ENCODE measurements at regions not wholly inside any gene's neighbourhood (a gene's known extent, or its start where the extent isn't known, plus 50 kb on each side); places are given as distances from the start of the nearest gene placed in this dataset.

DNA sequence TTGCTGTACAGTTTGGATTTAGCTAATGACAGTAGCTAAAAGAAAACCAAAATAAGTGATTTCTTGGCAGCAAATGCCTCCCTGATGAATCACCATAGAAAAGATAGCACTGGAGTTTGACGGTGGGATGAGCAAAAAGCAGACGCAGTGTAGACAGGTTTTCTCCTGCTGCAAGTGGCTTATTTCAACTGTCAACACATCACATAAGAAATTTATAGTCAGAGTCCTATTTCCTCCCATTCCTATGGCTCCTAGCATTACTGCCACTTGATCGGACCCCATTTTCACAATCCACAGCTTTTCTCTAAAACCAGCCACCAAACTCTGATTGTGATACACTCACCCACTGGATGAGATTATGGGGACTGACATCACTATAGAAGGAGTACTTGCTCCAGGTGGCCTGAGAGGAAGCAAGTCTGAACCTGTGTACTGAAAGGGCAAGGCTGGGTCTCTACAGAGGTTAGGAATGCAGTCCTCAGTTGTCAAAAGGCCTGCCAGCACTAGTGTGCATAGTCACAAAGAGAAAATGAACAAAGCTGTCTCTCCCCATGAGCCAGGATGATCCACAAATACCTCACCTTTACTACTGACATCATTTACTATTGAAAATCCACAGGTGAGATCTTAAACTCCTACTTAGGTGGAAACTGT is 359.8 kb downstream of the LTN1 start:
- in situ Hi-C loops (cut with MboI; ENCODE audit: low pct_ligation_motif_present in 1 of 4, low pct_unique_long_range_greater_than_20kb in 1 of 4, low sequenced_read_pairs in 3 of 4) (no loop called here), intact Hi-C loops (cut with DNase I; ENCODE audit: low total_unique reads) (no loop called here)
- Histone ChIP-seq H3K9me3 (no peaks in the 10 kb centered on the region), H3K4me3 (no peak overlapping the region), H3K27ac (peak overlapping the region; percentile 2 to 33 (median 6)), H3K27me3 (no peaks in the 10 kb centered on the region), H3K4me1 (peaks cover 0 to 6% (median 0%) of the 10 kb centered on the region in 4 donors), H3K36me3 (no peaks in the 10 kb centered on the region)
- WGBS, 2 donors (ENCODE audit: low coverage in 1 of 2): 50 to 61% methylated on average over 2 to 3 of the region's 3 CpGs
- no peak for DNase-seq
- no peak for TF ChIP-seq POLR2AphosphoS5 (IDR thresholded peaks at IDR 0.05)

DNA sequence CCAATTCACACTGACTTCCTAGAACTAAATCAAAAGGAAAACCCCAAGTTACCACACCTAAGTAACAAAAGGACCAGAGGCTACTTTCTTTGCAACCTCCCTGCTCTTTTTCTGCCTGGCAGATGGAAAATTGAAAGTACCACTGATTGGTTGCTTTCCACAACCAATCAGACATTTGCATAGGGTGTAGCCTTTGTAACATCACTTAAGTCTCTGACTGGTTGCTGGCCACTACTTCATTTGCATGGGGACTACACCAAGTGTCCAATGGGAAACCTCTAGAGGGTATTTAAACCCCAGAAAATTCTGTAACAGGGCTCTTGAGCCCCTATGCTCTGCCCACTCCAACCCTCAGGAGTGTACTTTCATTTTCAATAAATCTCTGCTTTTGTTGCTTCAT is 365.0 kb downstream of the LTN1 start:
- no peak for DNase-seq
- in situ Hi-C loops (cut with MboI; ENCODE audit: low pct_ligation_motif_present in 1 of 4, low pct_unique_long_range_greater_than_20kb in 1 of 4, low sequenced_read_pairs in 3 of 4) (no loop called here), intact Hi-C loops (cut with DNase I; ENCODE audit: low total_unique reads) (no loop called here)
- Histone ChIP-seq H3K36me3 (no peaks in the 10 kb centered on the region), H3K27me3 (no peaks in the 10 kb centered on the region), H3K4me3 (no peak overlapping the region), H3K9me3 (peaks cover 0 to 2% of the 10 kb centered on the region in 2 donors), H3K4me1 (no peaks in the 10 kb centered on the region), H3K27ac (no peak overlapping the region)
- no peak for TF ChIP-seq POLR2AphosphoS5 (IDR thresholded peaks at IDR 0.05)
- no peak for TF ChIP-seq POLR2A (IDR thresholded peaks at IDR 0.05)
- TF ChIP-seq, protein P1, sequence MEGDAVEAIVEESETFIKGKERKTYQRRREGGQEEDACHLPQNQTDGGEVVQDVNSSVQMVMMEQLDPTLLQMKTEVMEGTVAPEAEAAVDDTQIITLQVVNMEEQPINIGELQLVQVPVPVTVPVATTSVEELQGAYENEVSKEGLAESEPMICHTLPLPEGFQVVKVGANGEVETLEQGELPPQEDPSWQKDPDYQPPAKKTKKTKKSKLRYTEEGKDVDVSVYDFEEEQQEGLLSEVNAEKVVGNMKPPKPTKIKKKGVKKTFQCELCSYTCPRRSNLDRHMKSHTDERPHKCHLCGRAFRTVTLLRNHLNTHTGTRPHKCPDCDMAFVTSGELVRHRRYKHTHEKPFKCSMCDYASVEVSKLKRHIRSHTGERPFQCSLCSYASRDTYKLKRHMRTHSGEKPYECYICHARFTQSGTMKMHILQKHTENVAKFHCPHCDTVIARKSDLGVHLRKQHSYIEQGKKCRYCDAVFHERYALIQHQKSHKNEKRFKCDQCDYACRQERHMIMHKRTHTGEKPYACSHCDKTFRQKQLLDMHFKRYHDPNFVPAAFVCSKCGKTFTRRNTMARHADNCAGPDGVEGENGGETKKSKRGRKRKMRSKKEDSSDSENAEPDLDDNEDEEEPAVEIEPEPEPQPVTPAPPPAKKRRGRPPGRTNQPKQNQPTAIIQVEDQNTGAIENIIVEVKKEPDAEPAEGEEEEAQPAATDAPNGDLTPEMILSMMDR (IDR thresholded peaks at IDR 0.05): no peak
- TF ChIP-seq EP300 (IDR thresholded peaks at IDR 0.05; ENCODE audit: low read depth): no peak

DNA sequence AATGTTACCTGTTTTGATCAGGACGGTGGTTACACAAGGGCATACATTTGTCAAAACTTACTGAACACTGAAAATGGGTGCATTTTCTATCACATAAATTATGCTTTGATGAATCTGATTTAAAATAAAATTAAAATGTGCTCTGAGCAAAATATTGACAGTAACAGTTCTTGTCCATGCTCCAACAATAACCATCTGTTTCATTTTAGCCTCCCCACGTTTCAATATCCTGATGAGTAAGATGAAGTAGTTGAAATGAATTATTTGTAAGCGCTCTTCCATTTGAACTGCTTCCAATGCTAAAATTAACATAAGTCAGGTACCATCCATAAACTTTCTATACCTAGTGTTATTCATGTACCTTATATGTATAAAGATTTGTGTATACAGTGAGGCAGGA is 365.4 kb downstream of the LTN1 start:
- intact Hi-C loops (cut with DNase I; ENCODE audit: low total_unique reads): no loop called here
- Histone ChIP-seq H3K4me3 (no peak overlapping the region), H3K4me1 (no peaks in the 10 kb centered on the region), H3K27ac (no peak overlapping the region), H3K27me3 (no peaks in the 10 kb centered on the region), H3K9me3 (peaks cover 0 to 3% of the 10 kb centered on the region in 2 donors), H3K36me3 (no peaks in the 10 kb centered on the region)
- WGBS, 2 donors (ENCODE audit: low coverage in 1 of 2): 63 to 74% methylated on average over 2 to 3 of the region's 3 CpGs
- DNase-seq: no peak
- in situ Hi-C loops (cut with MboI; ENCODE audit: low pct_ligation_motif_present in 1 of 4, low pct_unique_long_range_greater_than_20kb in 1 of 4, low sequenced_read_pairs in 3 of 4): no loop called here
- TF ChIP-seq, protein P1 (IDR thresholded peaks at IDR 0.05): no peak
- TF ChIP-seq EP300 (IDR thresholded peaks at IDR 0.05; ENCODE audit: low read depth): no peak
- TF ChIP-seq POLR2A (IDR thresholded peaks at IDR 0.05): no peak
- TF ChIP-seq POLR2AphosphoS5 (IDR thresholded peaks at IDR 0.05): no peak

DNA sequence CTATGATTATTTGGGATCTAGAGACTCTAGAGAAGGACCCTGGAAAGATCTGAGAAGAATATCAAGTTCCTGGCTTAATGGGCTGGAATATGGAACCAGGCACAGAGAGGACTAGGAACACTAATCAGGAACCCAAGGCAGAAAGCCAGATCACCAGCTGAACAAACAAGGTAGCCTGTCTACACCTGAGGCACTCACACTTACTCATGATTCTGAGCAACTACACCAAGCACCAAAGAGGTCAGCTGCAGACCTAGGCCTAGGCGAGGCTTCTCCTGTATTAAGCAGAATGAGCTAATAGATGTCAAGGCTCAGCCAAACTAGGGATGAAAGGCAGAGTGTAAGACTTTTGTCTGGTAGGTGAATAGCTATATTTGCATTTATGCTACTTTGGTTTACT is 368.1 kb downstream of the LTN1 start:
- intact Hi-C loops (cut with DNase I; ENCODE audit: low total_unique reads): no loop called here
- Histone ChIP-seq H3K36me3 (no peaks in the 10 kb centered on the region), H3K27me3 (no peaks in the 10 kb centered on the region), H3K4me3 (no peak overlapping the region), H3K27ac (no peak overlapping the region), H3K9me3 (peaks cover 0 to 3% of the 10 kb centered on the region in 2 donors), H3K4me1 (no peaks in the 10 kb centered on the region)
- 94% methylated on average over 1 of the region's 1 CpG; no CpG with 5 or more reads in 1 of the 2 donors for WGBS, 2 donors (ENCODE audit: low coverage in 1 of 2)
- in situ Hi-C loops (cut with MboI; ENCODE audit: low pct_ligation_motif_present in 1 of 4, low pct_unique_long_range_greater_than_20kb in 1 of 4, low sequenced_read_pairs in 3 of 4): no loop called here
- no peak for DNase-seq
- TF ChIP-seq, protein P1 (IDR thresholded peaks at IDR 0.05): no peak
- no peak for TF ChIP-seq EP300 (IDR thresholded peaks at IDR 0.05; ENCODE audit: low read depth)
- TF ChIP-seq POLR2A (IDR thresholded peaks at IDR 0.05): no peak
- TF ChIP-seq POLR2AphosphoS5 (IDR thresholded peaks at IDR 0.05): no peak

DNA sequence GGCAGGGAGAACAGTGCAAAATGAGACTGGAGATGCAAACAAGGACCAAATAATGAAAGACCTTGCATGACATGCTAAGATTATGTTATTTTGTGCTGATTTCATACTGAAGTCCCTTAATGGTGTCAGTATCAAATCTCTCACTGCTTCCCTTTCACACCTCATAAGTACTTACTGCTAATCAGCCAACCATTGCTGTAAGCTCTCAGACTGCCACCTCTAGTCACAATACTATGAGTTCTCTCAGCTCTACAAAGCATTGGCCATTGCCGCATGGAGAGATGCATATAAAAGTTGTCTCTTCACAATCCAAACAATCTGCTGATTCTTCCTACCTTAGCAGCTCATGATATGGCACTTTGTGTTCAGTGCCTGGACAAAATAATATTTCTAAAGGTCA is 375.4 kb downstream of the LTN1 start:
- 88 to 94% methylated on average over 1 of the region's 1 CpG for WGBS, 2 donors (ENCODE audit: low coverage in 1 of 2)
- no peaks in the 10 kb centered on the region for H3K4me1 ChIP-seq
- TF ChIP-seq POLR2AphosphoS5 (IDR thresholded peaks at IDR 0.05) (no peak), EP300 (IDR thresholded peaks at IDR 0.05; ENCODE audit: low read depth) (no peak), POLR2A (IDR thresholded peaks at IDR 0.05) (no peak)
- TF ChIP-seq, protein P1 (IDR thresholded peaks at IDR 0.05): no peak
- no peak for DNase-seq
- no peak overlapping the region for H3K27ac ChIP-seq
- H3K4me3 ChIP-seq: no peak overlapping the region
- in situ Hi-C loops (cut with MboI; ENCODE audit: low pct_ligation_motif_present in 1 of 4, low pct_unique_long_range_greater_than_20kb in 1 of 4, low sequenced_read_pairs in 3 of 4): no loop called here
- H3K9me3 ChIP-seq: no peaks in the 10 kb centered on the region
- H3K36me3 ChIP-seq: no peaks in the 10 kb centered on the region
- H3K27me3 ChIP-seq: no peaks in the 10 kb centered on the region
- intact Hi-C loops (cut with DNase I; ENCODE audit: low total_unique reads): no loop called here

Data from transverse colon (tissue), 4 donors.